ENCODE measurements at regions not wholly inside any gene's neighbourhood (a gene's known extent, or its start where the extent isn't known, plus 50 kb on each side); places are given as distances from the start of the nearest gene placed in this dataset.

DNA sequence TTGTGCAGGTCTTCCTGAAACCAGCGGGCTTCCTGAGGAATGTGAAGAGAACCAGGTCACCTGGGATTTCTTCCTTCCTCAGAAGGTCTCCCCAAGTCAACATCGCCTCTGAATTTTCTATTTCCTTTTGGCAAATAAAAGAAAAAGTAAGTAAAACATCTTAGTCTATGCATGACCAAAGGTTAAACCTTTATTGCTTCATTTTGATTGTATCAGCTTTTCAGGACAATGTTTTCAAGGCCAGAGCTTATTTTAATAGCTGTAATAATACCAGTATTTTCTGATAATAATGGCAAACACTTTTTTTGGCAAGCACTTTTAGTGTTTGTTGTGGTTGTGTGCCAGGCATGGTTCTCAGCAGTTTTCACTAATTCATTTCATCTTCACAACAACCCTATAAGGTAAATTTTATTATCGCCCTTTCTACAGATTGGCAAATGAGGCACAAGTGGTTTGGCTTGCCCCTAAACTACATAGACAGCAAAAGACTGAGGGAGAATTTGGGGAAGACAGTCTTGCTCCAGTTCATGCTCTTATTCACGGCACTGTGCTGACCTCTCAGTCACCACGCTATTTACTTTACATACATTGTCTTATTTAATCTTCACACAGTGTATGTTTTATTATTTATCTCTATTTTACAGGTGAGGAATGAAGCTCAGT is 110.4 kb downstream of the RPL22L1 start:
- intact Hi-C loops (cut with DNase I; ENCODE audit: low total_unique reads) = no loop called here
- DNase-seq = no peak
- Histone ChIP-seq H3K36me3 (no peaks in the 10 kb centered on the region), H3K27me3 (no peaks in the 10 kb centered on the region), H3K4me1 (peaks cover 0 to 20% (median 8%) of the 10 kb centered on the region in 4 donors), H3K27ac (no peak overlapping the region), H3K4me3 (no peak overlapping the region), H3K9me3 (no peaks in the 10 kb centered on the region)
- no peak for TF ChIP-seq CTCF (IDR thresholded peaks at IDR 0.05)

GRCh38 chr3:170757038-170757437 is 113.0 kb downstream of the RPL22L1 start:
- Histone ChIP-seq H3K4me3 (no peak overlapping the region), H3K36me3 (no peaks in the 10 kb centered on the region)
- intact Hi-C loops (cut with DNase I; ENCODE audit: low total_unique reads) = no loop called here

DNA sequence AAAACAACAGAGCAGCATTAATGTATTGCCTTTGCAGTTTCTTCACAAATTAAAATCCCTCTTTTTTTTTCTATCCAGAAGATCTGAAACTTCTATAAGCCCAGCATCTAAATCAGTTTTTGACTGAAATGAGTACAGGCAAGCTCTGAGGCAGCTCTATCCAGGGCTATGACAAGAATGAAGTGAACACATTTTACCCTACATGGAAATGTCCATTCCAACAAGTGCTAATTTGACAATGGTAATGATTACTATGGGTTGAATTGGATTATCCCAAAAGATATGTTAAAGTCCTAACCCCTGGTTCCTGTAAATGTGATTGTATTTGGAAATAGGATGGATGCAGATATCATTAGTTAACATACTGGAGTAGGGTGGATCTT is 115.7 kb downstream of the RPL22L1 start:
- H3K27ac ChIP-seq = peak overlapping the region; percentile 8 to 64
- DNase-seq = no peak
- H3K4me1 ChIP-seq = peaks cover 0 to 57% (median 37%) of the 10 kb centered on the region in 4 donors
- no peak overlapping the region for H3K4me3 ChIP-seq
- no peak for TF ChIP-seq CTCF (IDR thresholded peaks at IDR 0.05)
- H3K9me3 ChIP-seq = no peaks in the 10 kb centered on the region
- intact Hi-C loops (cut with DNase I; ENCODE audit: low total_unique reads) = no loop called here
- H3K27me3 ChIP-seq = no peaks in the 10 kb centered on the region
- no peaks in the 10 kb centered on the region for H3K36me3 ChIP-seq

More at GRCh38 chr3:170757038-170757437, 113.0 kb downstream of the RPL22L1 start:
- H3K27ac ChIP-seq = no peak overlapping the region
- peaks cover 0 to 46% (median 25%) of the 10 kb centered on the region in 4 donors for H3K4me1 ChIP-seq
- TF ChIP-seq CTCF (IDR thresholded peaks at IDR 0.05) = no peak
- no peak for DNase-seq
- no peaks in the 10 kb centered on the region for H3K27me3 ChIP-seq
- no peaks in the 10 kb centered on the region for H3K9me3 ChIP-seq

DNA sequence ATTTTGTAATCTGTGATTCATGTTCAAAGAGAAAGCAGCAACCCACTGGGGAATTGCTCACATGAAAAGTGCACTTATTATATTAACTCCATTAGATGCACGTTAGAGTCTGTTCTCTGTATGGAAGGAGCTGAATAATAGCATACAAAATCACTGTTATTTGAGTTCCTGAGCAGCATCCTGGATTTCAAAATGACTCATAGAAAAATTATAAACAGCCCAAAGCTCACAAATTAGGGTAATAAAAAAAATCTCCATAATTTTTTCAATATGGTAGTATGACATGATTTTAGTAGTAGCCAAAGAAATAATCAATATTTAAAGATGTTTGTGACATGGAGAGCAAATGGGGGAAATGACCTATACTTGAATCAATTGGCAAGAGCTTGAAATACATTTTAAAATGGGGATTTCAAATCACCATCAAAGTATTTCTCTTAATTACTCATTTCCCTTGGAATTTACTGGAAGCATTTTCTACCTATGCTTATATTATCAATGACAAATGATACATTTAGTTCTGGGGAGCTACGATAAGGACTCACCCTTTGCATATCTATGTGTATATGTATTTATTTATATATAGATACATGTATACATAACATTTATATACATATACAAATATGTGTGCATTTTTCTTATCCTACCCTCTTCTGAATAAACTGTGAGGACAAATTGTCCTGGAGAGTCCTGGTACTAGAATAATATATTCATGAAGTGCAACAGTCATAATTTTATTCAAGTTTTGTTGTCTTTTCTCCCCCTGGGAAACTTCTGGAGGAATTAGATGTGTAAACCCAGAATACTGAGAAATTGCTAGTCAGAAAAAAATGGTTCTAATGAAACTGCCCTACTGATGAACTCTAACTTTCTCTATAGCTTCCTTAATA is 116.3 kb downstream of the RPL22L1 start:
- no peaks in the 10 kb centered on the region for H3K9me3 ChIP-seq
- no peaks in the 10 kb centered on the region for H3K27me3 ChIP-seq
- intact Hi-C loops (cut with DNase I; ENCODE audit: low total_unique reads) = no loop called here
- DNase-seq = no peak
- H3K4me1 ChIP-seq = peaks cover 0 to 56% (median 37%) of the 10 kb centered on the region in 4 donors
- no peak overlapping the region for H3K4me3 ChIP-seq
- peak overlapping the region; percentile 8 to 64 for H3K27ac ChIP-seq
- no peaks in the 10 kb centered on the region for H3K36me3 ChIP-seq
- TF ChIP-seq CTCF (IDR thresholded peaks at IDR 0.05) = no peak

GRCh38 chr3:170752571-170753155 is 117.3 kb downstream of the RPL22L1 start:
- TF ChIP-seq CTCF (IDR thresholded peaks at IDR 0.05) = no peak

More at GRCh38 chr3:170752571-170753155, 117.3 kb downstream of the RPL22L1 start:
- H3K36me3 ChIP-seq = no peaks in the 10 kb centered on the region
- H3K4me1 ChIP-seq = peaks cover 0 to 56% (median 37%) of the 10 kb centered on the region in 4 donors
- no peak for DNase-seq
- H3K4me3 ChIP-seq = no peak overlapping the region
- H3K27ac ChIP-seq = peak overlapping the region; percentile 49 to 64
- H3K9me3 ChIP-seq = no peaks in the 10 kb centered on the region
- no peaks in the 10 kb centered on the region for H3K27me3 ChIP-seq
- intact Hi-C loops (cut with DNase I; ENCODE audit: low total_unique reads) = no loop called here

Measured in tibial artery (tissue), 4 donors.